ENCODE measurements at regions not wholly inside any gene's neighbourhood (a gene's known extent, or its start where the extent isn't known, plus 50 kb on each side); places are given as distances from the start of the nearest gene placed in this dataset.
"Not testable (repeated sequence)": the region's sequence is repeated elsewhere in the genome, so short reads cannot be mapped to it uniquely, and the experiment has no call there.

DNA sequence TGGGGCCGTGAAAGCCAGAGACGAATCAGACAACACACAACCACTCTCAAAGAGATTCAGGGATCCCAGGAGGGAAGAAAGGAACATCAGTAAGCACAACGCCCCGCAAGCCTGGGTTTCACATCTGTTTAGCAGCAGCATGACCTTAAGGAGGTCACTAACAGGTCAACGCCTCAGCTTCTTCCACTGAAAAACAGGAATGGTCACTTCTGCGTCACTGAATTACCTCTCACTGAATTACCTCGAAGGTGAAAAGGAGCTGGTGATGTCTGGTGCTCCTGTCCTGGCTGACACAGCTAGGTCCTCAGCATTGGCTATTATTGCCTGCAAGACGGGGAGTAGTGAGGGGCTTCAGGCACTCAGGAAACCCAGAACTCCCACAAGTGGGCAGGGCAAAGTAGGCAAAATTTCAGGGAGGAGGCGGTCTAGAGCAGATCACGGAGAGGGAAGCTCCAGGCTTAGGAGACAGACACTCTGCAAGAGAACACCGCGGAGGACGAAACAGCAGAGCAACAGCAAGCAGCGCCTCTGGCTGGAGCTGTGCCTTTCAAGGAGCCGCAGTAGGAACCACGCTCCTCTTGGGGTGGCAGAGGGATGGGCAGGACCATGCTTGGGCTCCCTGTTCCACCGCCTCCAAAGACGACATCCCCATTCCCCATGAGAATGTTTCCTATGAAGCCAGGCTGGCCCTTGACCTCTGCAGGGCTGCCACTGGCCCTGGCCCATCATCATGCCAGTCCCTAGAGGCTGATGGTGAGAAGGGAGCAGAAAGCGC is 108.4 kb downstream of the SINHCAF start:
- H3K4me1 ChIP-seq (ENCODE audit: control insufficient read depth, insufficient read depth, low read length) = peaks cover 8% of the 10 kb centered on the region; the same call in 1 of the 2 replicates
- H3K9me3 ChIP-seq (ENCODE audit: control insufficient read depth, insufficient read depth, low read length) = no peaks in the 10 kb centered on the region
- H3K36me3 ChIP-seq (ENCODE audit: control insufficient read depth, insufficient read depth, low read length) = no peaks in the 10 kb centered on the region
- H3K9ac ChIP-seq (ENCODE audit: low read depth, low read length) = no peak overlapping the region
- H3K27me3 ChIP-seq (ENCODE audit: control insufficient read depth, insufficient read depth, low read length) = no peaks in the 10 kb centered on the region
- no peak overlapping the region for H3K27ac ChIP-seq (ENCODE audit: low read depth, low read length)
- H3K4me3 ChIP-seq (ENCODE audit: low read depth, low read length) = no peak overlapping the region

DNA sequence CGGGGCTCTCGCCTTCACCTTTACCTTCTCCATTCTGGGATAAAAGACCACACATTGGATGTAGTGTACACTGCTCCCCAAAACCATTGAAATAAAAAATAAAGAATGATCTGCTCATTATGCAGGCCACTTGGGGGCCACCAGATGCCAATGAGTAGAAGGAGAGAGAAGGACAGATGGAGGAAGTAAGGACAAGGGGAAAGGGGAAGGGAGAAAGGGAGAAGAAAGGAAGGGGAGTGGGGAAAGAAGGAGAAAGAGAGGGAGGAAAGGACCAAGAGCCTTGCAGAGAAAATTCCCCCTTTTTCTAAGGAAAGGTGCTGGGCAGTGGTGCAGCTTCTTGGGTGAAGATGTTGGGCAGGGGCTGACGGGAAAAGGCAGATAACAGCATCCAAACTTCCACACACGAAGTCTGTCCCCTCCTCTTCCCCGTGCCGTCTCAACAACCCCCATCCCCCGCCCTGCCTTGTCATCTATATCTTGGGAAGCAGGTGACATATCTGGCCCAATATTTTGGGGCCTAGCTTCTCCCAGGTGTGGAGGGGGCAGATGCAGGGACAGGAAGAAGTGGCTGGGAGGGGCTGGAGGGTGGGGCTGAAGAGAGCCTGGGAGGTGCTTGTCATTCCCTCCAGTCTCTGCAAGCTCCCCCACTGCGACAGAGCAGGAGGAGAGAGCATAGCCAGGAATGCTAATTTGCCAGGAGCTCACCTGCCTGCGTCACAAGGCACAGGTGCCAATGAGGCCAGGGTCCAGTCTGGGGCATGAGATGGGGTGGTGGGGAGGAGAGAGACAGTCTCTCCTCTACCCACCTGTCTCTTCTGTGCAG is 107.5 kb downstream of the SINHCAF start:
- H3K27ac ChIP-seq (ENCODE audit: low read depth, low read length) = no peak overlapping the region
- H3K9ac ChIP-seq (ENCODE audit: low read depth, low read length) = no peak overlapping the region
- H3K4me3 ChIP-seq (ENCODE audit: low read depth, low read length) = no peak overlapping the region
- no peaks in the 10 kb centered on the region for H3K36me3 ChIP-seq (ENCODE audit: control insufficient read depth, insufficient read depth, low read length)
- H3K9me3 ChIP-seq (ENCODE audit: control insufficient read depth, insufficient read depth, low read length) = no peaks in the 10 kb centered on the region
- peaks cover 8% of the 10 kb centered on the region; the same call in 1 of the 2 replicates for H3K4me1 ChIP-seq (ENCODE audit: control insufficient read depth, insufficient read depth, low read length)
- no peaks in the 10 kb centered on the region for H3K27me3 ChIP-seq (ENCODE audit: control insufficient read depth, insufficient read depth, low read length)

DNA sequence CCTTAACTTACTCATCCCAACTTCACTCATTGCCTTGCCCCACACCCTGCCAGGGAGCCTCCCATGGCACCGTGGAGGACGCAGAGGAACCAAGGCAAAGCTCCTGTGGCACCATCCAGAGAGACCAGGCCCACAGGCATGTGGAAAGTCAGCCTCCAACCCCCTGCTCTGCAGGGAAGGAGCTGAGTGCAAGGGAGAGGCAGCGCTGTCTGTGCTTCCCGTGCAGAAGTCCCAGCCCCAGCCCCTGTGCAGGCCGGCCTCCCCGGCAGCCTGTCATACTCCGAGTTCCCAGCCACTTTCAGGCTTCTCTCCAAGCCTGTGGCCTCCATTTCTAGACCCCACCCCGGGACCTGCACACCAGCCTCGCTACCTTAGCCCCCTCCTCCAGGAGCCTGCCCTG is 106.4 kb downstream of the SINHCAF start:
- H3K36me3 ChIP-seq (ENCODE audit: control insufficient read depth, insufficient read depth, low read length) = no peaks in the 10 kb centered on the region
- no peak overlapping the region for H3K9ac ChIP-seq (ENCODE audit: low read depth, low read length)
- no peaks in the 10 kb centered on the region for H3K9me3 ChIP-seq (ENCODE audit: control insufficient read depth, insufficient read depth, low read length)
- peaks cover 9% of the 10 kb centered on the region for H3K4me1 ChIP-seq (ENCODE audit: control insufficient read depth, insufficient read depth, low read length)
- peaks cover 5% of the 10 kb centered on the region for H3K27me3 ChIP-seq (ENCODE audit: control insufficient read depth, insufficient read depth, low read length)
- H3K27ac ChIP-seq (ENCODE audit: low read depth, low read length) = no peak overlapping the region
- no peak overlapping the region for H3K4me3 ChIP-seq (ENCODE audit: low read depth, low read length)

DNA sequence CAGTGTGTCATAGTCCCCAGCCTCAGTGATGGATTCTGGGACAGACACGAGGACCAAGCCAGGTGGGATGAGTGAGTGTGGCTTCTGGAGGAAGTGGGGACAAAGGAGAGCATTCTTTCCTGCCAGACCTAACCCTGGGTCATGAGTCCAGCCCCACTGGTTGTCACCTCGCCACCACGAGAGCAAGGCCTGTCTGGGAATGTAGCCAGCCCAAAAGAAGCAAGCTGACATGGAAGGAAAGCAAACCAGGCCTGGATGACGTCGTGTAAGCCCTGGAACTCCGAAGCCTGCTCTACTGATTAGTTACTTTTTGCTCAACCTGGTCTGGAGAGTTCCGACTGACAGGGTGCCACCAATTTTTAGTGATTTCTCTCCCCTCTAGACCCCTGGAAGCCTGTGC is 105.9 kb downstream of the SINHCAF start:
- Histone ChIP-seq H3K27me3 (ENCODE audit: control insufficient read depth, insufficient read depth, low read length) (peaks cover 5% of the 10 kb centered on the region), H3K36me3 (ENCODE audit: control insufficient read depth, insufficient read depth, low read length) (no peaks in the 10 kb centered on the region), H3K4me3 (ENCODE audit: low read depth, low read length) (no peak overlapping the region), H3K27ac (ENCODE audit: low read depth, low read length) (no peak overlapping the region), H3K9ac (ENCODE audit: low read depth, low read length) (no peak overlapping the region), H3K9me3 (ENCODE audit: control insufficient read depth, insufficient read depth, low read length) (no peaks in the 10 kb centered on the region), H3K4me1 (ENCODE audit: control insufficient read depth, insufficient read depth, low read length) (peaks cover 14% of the 10 kb centered on the region)

DNA sequence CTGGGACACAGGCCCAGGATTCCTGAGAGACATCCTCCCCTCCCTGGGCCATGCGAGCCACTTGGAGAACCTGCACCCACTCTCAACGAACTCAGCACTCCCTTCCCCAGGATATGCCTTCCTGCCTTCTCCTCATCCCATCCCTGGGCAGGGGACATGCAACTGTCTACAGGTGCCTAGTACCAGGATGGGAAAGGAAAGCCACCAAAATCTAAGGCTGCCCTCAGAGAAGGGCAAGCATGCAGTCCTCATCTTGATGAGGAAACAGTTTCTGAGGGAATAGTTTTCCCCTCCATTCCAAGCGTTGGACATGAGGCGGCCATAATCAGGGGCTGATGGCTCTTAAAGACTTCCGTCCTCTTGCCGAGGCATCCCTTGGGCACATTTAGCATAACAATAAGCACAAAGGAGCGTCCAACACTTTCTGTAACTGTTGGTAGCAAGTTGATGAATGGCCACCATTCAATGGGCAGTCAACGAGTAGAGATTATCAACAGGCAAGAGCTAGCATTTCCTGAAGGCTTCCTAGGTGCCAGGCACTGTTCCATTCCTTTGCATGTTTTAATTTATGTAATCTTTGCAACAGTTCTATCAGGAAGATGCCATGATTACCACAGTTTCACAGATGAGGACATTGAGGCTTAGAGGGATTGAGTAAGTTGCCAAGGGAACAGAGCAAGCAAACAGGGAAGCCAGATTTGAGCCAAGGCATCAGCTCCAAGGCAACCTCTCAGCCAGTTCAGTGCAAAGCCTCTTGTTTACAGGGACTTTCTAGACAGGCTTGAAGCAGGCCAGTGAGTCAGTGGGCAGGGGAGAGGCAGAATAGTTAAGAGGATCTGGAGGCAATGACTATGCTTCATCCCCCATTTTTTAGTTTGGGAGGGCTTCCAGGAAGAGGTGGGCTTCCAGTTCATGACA is 105.1 kb downstream of the SINHCAF start:
- Histone ChIP-seq H3K9me3 (ENCODE audit: control insufficient read depth, insufficient read depth, low read length) (no peaks in the 10 kb centered on the region), H3K9ac (ENCODE audit: low read depth, low read length) (no peak overlapping the region), H3K4me3 (ENCODE audit: low read depth, low read length) (no peak overlapping the region), H3K27ac (ENCODE audit: low read depth, low read length) (no peak overlapping the region), H3K4me1 (ENCODE audit: control insufficient read depth, insufficient read depth, low read length) (peaks cover 19% of the 10 kb centered on the region), H3K27me3 (ENCODE audit: control insufficient read depth, insufficient read depth, low read length) (peaks cover 8% of the 10 kb centered on the region), H3K36me3 (ENCODE audit: control insufficient read depth, insufficient read depth, low read length) (no peaks in the 10 kb centered on the region)

DNA sequence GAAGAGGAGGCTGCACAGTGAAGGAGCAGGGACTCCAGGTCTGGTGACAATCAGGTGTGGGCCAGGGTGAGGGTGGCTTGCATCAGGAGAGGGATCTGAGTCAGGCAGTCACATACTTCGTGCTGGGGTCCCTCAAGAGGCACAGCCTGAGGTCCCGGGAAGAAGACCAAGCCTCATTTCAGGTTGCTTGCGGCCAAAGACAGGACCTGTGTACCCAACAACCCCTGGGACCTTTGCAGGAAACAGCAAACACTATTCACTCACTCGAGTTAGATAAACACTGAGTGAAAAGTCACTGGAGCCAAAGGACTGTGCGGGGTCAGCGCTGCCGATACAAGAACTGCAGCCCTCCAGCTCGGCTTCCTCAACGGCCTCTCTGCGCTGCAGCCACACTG is 104.4 kb downstream of the SINHCAF start:
- no peak overlapping the region for H3K9ac ChIP-seq (ENCODE audit: low read depth, low read length)
- H3K27ac ChIP-seq (ENCODE audit: low read depth, low read length) = no peak overlapping the region
- peaks cover 19% of the 10 kb centered on the region for H3K4me1 ChIP-seq (ENCODE audit: control insufficient read depth, insufficient read depth, low read length)
- no peaks in the 10 kb centered on the region for H3K36me3 ChIP-seq (ENCODE audit: control insufficient read depth, insufficient read depth, low read length)
- H3K4me3 ChIP-seq (ENCODE audit: low read depth, low read length) = no peak overlapping the region
- H3K9me3 ChIP-seq (ENCODE audit: control insufficient read depth, insufficient read depth, low read length) = no peaks in the 10 kb centered on the region
- peaks cover 8% of the 10 kb centered on the region for H3K27me3 ChIP-seq (ENCODE audit: control insufficient read depth, insufficient read depth, low read length)

DNA sequence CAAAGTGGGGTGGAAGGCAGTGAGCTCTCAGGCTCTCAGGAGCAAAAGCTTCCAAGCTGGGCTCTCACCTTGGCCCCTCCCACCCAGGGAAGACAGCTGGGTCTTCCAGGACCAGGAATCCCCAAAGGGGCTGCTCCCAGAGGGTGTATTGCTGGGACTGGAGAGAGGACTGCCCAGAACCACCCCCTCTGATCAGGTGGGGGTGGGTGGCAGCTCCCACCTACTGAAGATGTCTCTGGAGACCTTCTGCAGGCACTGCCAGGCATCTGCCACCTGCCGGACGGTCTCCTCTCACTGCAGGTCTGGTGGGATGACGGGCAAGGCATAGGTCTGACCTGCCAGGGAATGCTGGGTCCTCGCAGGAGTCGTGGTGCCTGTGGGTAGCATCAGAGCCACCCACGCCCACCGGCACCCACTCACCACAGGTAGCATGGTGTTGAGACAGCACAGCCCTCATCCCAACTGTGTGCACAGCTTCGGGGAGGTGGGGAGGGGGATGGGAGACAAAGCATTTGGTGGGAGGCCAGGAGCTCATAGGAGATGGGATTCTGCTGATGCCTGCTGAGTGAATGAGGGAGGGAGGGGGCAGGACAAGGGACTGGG is 103.2 kb downstream of the SINHCAF start:
- no peak overlapping the region for H3K9ac ChIP-seq (ENCODE audit: low read depth, low read length)
- H3K4me3 ChIP-seq (ENCODE audit: low read depth, low read length) = no peak overlapping the region
- H3K36me3 ChIP-seq (ENCODE audit: control insufficient read depth, insufficient read depth, low read length) = no peaks in the 10 kb centered on the region
- H3K27me3 ChIP-seq (ENCODE audit: control insufficient read depth, insufficient read depth, low read length) = peaks cover 8% of the 10 kb centered on the region
- H3K27ac ChIP-seq (ENCODE audit: low read depth, low read length) = no peak overlapping the region
- H3K4me1 ChIP-seq (ENCODE audit: control insufficient read depth, insufficient read depth, low read length) = peaks cover 12% of the 10 kb centered on the region
- H3K9me3 ChIP-seq (ENCODE audit: control insufficient read depth, insufficient read depth, low read length) = no peaks in the 10 kb centered on the region

DNA sequence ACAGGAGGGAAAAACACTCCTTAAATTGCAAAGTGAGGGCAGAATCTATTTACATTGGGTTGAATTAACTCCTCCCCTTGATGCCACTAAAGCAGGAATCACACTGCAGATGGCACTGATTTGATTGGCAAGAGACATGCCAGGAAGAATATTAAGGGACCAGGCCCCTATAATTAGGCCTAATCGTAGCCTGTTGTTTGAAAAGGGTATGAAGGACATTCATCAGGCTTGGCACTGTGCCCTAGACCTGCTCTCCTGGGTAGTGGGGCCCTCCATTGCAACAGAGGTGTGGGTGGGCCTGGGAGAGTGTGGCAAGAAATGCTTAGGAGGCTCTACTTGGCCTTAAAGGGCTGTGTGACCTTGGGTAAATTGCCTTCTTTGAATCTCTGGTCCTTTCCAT is 102.3 kb downstream of the SINHCAF start:
- H3K27ac ChIP-seq (ENCODE audit: low read depth, low read length); H3K36me3 ChIP-seq (ENCODE audit: control insufficient read depth, insufficient read depth, low read length); H3K4me3 ChIP-seq (ENCODE audit: low read depth, low read length); H3K9me3 ChIP-seq (ENCODE audit: control insufficient read depth, insufficient read depth, low read length); H3K27me3 ChIP-seq (ENCODE audit: control insufficient read depth, insufficient read depth, low read length); H3K9ac ChIP-seq (ENCODE audit: low read depth, low read length): not testable (repeated sequence)
- peaks cover 11% of the 10 kb centered on the region for H3K4me1 ChIP-seq (ENCODE audit: control insufficient read depth, insufficient read depth, low read length)

DNA sequence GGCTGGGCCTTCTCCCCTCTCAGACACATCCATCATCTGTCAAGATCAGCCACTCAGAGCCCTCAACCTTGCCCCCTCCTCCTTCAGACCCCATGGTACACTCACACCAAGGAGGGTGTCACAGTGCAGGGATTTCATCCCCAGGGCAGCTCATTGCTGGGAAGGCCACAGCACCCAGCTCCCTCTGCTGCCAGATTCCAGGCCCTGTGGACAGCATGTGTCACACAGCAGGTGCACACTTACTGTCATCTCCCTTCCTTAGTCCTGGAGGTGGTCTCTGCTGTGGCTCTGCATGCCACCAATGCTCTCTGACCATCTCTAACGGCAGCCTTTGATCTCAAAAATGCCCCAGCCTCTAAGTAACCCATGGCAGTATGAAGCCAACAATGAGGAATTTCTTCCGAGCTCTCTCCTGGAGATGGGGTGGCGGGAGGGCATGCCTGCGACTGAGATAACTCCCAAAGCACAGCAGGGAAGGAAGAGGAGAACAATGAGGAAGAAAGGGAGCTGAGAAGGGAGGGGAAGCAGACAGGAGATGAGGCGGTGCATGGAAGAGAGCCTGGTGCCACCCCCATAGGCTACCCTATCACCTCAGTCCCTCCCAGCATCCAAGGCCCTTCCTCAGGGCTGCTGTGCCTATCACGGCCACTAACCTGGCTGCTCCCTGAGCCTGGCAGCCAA is 101.0 kb downstream of the SINHCAF start:
- Histone ChIP-seq H3K27me3 (ENCODE audit: control insufficient read depth, insufficient read depth, low read length) (peaks cover 8% of the 10 kb centered on the region), H3K4me3 (ENCODE audit: low read depth, low read length) (no peak overlapping the region), H3K4me1 (ENCODE audit: control insufficient read depth, insufficient read depth, low read length) (peaks cover 11% of the 10 kb centered on the region), H3K9ac (ENCODE audit: low read depth, low read length) (no peak overlapping the region), H3K9me3 (ENCODE audit: control insufficient read depth, insufficient read depth, low read length) (no peaks in the 10 kb centered on the region), H3K36me3 (ENCODE audit: control insufficient read depth, insufficient read depth, low read length) (no peaks in the 10 kb centered on the region), H3K27ac (ENCODE audit: low read depth, low read length) (no peak overlapping the region)
